Activated CD8-positive, alpha-beta memory T cell treated with anti-CD3 and anti-CD28 coated beads, Interleukin-2, amount 50 U/mL, for 24 hours (primary cell): ENCODE measurements at regions not wholly inside any gene's neighbourhood (a gene's known extent, or its start where the extent isn't known, plus 50 kb on each side); places are given as distances from the start of the nearest gene placed in this dataset.
A peak's percentile ranks its signal among the peaks of the same experiment; 100 is the strongest.
"Not testable (repeated sequence)": the region's sequence is repeated elsewhere in the genome, so short reads cannot be mapped to it uniquely, and the experiment has no call there.

Source experiments
- DNase-seq: peaks from one replicate; pipeline ENCODE4 v3.0.0-alpha.2; 2020; ENCODE audit errors: extremely low read depth

DNA sequence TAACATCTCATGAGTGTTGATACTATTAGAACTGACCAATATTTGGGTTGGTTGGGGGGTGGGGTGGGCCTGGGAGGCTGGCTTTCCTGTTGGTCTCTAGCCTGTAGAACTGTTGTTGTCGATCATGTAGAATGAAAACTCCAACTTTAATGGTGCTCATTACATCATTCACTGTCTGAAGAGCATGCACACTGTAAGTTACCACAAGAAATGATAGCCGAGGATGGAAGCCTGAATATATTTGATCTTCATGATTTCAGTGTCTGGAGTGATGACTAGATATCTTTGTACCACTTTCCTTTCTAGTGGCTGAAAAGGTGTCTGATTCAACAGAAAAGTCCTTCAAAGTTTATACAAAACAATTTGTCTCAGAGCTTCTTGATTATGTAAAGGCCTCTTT, 123.6 kb downstream of the XCL2 start:
- no peak for DNase-seq

DNA sequence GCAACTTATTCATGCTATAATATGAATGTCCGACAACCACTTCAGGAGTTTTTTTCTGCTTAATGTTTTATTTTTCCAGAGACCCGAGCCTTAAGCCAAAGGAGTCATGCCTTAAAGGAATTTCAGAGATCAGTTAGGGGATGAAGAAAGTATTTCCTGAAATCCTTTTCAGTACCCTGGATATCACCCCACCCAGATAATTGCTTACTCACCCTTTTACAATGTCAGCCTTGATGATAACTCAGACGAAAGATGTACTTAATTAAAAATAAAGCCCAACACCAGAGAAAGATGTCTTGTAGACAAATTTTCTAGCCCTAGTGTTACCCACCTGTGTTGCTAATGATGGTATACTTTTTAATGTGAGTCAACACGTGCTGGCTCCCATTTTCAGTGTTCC, 124.1 kb downstream of the XCL2 start:
- no peak for DNase-seq

DNA sequence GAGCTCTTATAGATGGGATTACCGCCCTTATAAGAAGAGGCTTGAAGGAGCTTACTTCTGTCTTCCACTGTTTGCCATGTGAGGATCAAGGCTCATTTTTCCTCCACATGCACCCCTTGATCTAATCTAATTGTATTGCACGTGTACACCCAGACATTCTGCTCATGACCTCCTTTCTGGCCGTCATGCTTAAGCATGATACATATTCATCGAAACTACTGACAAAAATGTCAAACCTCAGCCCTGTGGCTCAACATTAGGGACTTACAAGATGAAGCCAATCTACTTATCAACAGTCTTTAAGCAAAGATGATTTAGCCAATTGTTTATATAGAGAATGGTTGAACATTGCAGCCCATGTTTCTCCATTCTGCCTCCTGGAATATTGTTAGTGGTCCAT, 127.6 kb downstream of the XCL2 start:
- no peak for DNase-seq

DNA sequence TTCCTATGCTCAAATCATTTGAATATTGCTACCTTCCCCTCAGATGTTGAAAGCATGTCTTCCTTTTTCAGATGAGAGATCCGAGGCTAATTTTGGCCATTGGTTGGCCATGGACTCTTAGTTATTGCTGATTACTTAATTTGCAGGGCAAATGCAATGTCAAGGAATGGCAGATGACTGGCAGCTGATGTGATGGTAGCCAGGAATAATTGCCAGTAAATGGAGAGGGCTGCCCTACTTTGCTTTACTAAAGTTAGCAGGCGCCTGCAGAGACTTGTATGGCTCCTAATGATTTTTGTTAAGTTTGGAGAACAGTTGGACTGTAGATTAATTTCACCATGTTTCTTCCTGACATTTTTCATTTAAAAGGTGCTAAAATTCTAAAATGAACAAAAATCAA, 128.9 kb downstream of the XCL2 start:
- no peak for DNase-seq

DNA sequence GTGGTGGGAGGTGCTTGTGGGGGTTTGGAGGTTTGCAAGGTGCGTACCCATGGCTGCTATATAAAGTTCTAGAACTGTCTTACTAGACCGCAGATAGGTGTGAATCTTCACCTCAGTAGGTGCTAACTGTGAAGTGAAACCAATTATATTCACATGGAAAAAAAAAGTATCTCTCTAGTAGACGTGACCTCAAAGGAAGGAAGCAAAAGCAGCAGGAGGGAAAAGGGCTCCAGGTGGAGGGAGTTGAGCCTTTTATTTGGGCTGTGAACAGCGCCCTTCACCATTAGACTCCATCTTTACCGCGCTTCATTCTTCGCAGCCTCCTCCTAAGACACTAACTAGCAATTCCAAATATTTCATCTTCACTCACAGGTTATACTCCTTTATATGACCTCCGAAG, 129.8 kb downstream of the TBX19 start:
- DNase-seq = no peak

DNA sequence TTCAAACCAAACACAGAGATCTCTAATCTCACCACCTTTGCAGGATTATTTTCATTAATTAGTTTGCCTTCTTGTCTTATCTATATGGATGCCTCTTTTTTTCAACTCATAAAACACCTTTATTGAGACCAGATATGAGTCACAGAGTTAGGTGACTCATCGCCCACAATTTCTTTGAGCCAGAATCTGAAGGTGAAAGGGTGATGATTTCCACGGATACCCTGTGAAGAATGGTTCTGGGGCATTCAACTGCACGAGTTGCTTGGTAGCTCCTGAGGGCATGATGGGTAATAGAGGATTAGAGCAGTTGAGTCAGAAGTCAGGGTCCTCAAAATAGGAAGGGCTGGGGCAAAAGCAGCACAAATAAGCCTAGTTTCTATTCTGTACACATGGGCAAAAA, 128.2 kb downstream of the TBX19 start:
- peak; percentile 41 for DNase-seq

DNA sequence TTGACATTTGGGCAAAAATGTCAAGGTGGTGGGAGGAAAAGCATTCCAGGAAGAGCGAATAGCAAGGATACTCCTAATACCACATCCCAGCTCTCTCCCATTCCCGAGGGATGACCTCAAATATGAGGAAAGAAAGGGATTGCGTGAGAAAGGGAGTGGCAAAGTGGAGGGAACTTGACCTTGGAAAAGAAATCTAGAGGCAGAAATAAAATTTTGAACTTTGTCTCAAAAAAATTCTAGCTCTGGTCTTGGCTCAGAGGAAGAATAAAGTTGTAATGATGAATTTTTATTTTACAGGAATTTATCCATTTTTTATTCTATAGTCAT, 127.8 kb downstream of the TBX19 start:
- DNase-seq = no peak

DNA sequence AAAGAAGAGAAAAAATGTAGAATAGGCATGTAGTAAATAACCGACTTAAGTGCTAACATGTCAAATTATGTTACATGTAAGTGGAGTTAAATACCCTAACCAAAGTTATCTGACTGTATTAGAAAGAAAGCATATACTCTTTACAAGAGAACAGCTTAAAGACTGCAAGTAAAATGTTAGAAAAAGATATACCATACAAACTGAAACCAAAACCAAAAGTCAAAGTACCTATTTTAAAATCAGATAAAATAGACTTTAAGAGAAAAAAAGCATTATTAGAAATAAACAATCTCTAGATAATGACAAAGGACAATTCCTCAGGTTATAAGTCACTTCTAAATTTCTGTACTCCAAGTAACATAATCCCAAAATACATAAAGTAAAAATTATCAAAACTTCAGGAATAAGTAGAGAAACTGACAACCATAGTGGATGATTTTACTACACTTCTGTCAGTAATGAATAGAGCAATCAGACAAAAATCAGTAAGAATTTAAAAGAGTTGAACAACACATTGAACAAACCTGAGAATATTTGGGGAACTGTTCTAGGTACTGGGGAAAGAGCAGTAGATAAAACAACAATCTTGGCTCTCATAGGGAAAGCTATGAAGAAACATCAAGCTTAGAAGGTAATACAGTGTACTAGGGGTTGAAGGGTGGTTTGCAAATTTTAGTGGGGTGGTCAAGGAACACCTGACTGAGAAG, 127.3 kb downstream of the TBX19 start:
- DNase-seq = no peak

DNA sequence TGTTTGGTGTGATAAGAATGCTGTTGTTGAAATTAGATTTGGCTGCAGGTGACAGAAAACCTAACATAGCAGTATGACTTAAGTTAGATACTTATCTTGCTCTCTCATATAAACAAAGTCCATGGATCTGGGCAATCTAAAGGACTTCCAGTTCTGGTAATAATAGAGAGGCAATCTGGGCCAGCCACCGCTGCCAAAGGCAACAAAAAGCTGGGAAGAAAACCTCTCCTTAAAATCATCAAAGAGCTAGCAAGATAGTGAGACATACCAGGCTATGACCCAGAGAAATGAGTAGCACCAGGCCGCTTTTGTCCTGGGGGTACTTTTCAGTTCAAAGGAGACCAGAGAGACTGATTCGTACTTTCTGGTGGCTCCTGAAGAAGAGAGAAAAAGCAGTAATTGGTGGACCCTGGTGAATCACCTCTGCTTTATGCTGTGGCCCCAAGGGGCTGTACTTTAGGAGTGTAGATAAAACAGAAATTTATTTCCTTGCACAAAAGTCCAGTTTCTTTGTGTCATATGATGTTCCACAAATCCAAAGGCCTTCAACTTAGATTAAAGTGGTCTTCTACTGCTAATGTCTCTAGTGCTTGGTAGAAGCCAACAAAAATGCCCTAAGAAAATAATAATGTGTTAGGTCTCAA, 125.4 kb downstream of the TBX19 start:
- no peak for DNase-seq

DNA sequence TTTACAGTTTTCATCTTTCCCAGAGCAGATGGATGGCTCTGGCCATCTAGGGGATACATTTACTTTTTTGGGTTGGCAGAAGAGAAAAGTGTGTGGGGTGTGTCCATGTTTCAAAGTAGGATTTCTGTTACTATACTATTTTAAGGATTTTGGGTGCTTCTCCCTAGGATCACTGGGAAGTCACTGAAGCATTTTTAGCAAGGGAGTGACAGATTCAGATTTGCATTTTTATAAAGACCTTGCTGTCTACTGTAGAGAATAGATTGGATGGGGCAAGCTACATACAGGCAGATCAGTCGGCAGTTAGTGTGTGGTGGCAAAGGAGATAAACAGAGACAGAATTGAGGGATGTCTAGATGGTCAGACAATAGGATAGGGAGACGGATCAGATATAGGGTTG, 122.5 kb downstream of the TBX19 start:
- no peak for DNase-seq

DNA sequence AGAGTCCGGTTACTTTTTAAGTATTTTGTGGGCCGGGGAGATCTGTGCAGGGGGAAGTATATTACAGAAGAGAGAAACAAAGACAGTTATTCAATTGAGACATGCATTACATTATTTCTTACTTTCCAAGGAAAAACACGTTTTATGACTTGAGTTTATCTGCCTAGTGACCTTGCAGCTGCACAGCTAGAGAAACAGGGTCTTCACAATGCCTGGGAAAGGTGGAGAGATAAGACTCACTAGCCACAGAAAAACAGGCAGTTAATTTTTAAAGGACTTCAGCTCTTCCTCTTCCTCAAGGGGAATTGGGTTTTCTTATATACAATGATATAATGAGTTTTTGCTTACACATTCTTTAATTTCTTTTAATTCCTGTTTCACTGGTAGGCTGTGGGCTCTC, 121.8 kb downstream of the TBX19 start:
- not testable (repeated sequence) for DNase-seq

DNA sequence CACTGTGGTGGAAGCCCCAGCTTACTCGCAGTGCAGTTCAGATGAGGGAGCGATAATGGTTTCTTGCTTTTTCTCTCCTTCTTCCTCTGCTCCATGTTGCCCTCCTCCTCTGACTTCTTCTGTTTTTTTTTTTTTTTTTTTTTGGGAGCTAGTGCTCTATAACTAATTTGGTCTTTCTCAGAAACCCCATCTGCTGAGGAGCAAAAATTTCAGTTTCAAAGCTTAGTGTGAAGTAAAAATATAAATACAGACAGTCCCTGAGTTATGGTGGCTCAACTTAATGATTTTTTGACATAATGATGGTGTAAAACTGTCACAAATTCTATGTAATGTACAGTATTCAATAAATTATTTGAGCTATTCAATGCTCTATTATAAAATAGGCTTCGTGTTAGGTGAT, 120.7 kb downstream of the TBX19 start:
- DNase-seq = no peak

DNA sequence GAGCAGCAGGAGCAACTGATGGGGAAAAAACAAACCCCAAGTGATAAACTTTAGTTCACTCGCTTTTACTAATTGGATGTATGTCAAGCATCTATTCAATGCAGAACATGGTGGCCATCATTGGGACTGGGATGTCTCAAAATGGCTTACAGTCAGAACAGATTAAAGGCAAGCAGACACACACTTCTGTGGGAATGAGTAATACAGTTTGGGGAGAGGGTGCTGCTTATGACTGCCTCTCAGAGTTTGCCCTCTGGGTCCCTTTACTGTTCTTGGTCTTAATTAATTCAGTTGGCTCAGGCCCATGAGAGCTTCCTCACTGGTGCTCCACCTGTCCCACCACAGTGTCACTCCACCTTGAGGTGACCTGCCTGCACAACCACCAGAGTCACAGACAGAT, 119.5 kb downstream of the TBX19 start:
- DNase-seq = no peak

DNA sequence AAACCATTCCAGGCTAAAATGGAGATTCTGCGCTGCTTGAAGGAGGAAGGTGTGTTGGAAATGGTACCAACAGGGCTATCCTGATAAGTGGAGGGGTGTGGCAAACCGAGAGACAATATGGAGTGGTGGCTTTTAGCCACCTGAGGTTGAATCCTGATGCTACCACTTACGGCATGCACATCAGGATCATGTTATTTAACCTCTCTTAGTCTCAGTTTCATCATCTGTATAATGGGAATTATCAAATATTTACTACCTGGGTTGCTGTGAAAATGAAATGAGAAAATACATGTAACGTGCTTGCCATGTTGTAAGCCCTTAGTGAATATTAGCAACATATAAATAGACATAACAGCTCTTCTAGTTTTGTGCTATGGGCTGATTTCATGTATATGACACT, 117.1 kb downstream of the TBX19 start:
- DNase-seq = no peak

DNA sequence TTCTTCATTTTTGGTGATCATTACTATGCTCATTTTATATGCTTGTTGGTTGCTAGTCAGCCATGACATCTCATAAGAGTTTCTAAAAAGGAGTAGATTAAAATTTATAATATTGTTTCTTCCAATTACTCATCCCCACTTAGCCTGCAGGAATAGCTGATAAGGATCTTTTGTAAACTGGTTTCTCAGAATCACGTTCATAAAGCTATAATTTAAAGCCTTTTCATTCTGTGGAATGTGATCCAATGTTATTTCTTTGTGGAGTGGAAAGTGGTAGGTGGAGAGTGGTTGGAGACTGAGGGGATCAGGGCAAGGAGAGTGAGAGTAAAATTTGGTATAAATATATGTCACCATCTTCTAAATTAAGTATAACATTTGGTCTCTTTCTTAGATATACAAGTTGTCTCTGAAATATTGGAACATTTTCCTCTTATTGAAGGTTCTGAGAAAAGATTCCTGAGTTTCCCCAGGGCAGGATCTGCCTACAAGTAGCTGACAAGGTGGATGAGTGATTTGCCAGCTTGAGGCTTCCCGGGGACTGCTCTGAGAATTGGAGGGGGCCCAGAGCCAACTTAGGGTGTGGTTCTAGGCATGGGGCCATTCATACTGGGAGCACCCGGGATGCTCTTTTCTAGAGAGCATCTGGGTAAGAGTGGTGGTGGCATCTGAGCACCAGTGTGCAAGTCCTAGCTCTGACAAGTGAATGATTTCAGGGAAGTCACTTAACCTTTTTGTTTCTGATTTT, 116.4 kb downstream of the TBX19 start:
- no peak for DNase-seq

DNA sequence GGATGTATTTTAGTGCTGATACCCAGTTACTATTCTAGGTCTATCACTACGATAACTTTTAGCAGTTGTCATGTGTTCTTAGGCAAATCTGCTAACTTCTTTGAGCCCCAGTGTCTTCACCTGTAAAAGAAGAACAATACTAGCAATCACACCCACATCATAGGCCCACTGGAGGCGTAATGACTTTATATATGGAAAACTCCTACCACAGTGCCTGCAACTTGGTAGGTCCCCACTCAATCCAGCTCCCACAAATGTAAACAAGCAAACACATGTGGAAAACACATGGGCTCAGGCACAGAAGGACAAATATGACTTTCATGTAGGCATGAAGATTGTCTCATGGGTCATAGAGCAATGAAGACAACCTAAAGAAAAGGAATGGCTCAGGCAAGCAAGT, 115.8 kb downstream of the TBX19 start:
- no peak for DNase-seq

DNA sequence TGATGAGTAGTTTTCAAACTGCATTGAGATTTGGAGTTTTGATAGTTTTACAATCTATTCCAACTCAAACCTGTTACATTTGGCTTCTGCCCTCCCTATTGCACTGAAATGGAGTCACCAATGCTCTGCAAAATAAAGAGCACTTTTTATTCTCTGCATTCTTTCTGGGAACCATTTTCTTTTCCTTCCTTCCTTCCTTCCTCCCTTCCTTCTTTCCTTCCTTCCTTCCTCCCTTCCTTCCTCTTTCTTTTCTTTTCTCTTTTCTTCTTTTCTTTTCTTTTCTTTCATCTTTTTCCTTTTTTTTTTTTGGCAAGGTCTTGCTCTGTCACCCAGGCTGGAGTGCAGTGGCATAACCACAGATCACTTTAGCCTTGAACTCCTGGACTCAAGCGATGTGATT, 114.2 kb downstream of the TBX19 start:
- no peak for DNase-seq

DNA sequence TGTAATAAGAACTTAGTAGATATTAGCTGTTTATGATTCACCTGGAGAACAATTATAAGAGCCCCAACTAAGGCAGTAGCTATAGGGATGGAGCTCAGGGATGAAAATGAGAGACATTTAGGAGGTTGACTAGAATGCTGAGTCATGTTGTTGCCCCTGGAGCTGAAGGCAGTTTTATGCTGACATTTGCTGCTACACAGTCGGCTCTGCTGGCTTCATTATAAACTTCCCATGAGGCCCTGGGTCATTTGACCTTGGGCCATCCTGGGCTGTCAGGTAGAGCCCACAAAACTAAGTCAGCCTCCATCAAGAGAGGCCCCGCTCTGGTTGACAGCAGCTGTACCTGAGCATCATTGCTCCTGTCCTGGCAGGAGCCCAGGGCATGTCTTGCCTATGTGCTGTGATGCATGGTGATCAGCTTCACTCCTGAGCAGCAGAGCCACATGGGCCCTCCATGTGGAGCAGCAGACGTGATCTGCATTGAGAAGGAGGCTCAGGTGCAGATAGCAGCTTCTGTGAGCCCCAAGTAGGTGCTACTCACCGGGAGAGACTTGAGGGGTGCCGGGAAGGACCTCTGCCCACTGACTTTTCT, 112.4 kb downstream of the TBX19 start:
- DNase-seq = no peak

DNA sequence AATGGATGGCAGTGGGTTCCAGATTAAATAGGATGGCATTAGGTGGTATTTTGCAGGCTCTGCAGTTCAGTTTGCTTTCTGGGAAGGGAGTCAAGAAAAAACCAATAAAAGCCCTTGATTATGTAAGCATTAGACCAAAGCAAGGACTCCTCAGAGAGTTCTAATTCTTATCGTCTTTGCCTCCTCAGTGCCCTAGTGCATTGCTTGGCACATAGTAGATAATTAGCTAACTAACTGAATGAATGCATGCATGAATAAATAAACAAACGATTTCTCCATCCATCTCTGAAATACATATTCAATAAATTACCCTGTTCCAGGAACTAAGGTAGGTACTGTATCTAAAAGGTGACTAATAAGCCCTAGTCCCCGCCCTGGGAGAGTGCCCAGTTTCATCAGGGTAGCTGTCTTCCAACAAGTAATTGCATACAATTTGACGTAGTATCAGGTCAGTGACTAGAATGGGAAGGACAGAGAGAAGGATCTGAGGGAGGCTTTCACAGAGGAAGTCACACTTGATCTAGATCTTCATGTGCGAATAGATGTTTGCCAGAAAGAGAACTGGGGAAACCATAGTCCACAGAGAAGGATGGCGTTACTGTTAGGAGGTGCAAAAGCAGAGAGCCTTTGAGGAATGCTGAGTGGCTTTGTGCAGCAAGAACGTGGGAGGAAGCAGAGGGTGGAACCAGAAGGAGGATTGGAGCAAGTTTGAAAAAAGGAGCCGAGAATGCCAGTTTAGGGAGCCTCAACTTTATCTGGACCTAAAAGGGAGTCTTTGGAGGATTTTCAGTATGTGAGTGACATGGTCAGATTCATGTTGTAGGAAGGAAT, 111.4 kb downstream of the TBX19 start:
- DNase-seq = no peak

DNA sequence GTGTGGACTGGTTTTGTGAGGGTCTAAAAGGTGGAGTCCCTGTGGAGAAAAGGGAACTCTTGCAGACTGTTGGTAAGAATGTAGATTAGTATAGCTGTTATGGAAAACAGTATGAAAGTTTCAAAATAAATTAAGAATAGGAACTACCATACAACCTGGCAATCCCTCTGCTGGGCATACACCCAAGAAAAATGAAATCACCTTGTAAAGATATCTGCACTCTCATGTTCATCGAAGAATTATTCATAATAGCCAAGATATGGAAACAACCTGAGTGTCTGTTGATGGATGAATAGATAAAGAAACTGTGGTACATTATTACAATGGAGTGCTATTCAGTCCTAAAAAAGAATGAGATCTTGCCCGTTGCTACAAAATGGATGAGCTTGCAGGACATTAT, 109.6 kb downstream of the TBX19 start:
- no peak for DNase-seq

DNA sequence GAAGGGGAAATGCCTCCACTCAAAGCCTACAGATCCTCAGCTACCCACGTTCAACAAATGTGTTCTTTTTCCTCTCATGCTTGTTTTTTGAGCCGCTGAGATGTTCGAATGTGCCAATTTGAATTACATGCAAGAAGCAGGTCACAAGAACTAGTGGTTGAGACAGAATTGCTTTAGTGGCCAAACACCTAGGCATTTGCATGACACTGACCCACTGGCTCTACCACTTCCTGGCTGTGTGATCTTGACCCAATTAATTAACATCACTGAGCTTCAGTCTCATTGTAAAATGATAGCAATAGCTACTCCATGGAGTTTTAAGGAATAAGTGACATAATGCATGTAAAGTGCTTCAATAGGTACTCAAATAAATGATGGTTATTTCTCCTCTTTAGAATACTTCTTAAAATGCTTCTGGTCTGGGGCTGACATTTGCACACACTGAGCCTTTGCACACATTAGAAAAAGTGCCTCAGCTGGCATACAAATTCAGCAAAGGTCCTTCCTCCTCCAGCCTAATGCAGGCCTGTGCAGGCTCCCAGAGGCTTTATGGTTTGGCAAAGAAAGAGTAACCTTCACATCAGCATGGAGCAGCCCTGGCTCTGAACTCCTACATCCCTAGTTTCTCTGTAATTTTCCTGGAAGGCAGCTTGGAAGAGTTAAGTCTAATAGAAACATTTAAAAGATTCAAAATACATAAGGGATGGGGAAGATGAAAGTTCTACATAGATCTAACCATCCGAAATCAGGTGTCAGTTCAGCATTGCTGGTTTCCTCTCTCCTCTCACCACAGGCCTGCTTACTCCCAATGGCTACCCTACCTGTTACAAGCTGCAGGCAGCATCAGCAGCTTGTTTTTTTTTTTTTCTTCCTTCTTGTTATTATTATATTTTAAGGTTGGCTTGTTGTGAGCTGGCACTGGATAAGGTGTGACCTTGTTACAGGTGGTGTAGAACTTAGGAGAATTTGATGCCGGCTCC, 107.4 kb downstream of the TBX19 start:
- no peak for DNase-seq
